HG03108 (cell line): ENCODE measurements at regions not wholly inside any gene's neighbourhood (a gene's known extent, or its start where the extent isn't known, plus 50 kb on each side); places are given as distances from the start of the nearest gene placed in this dataset.
A peak's percentile ranks its signal among the peaks of the same experiment; 100 is the strongest.

Experiments used
- ATAC-seq: cut with Tn5 transposase; IDR thresholded peaks from one replicate; pipeline ENCODE4 v1.9.1; 2021; ENCODE audit warnings: moderate library complexity; ENCODE audit not compliant: unreplicated experiment

DNA sequence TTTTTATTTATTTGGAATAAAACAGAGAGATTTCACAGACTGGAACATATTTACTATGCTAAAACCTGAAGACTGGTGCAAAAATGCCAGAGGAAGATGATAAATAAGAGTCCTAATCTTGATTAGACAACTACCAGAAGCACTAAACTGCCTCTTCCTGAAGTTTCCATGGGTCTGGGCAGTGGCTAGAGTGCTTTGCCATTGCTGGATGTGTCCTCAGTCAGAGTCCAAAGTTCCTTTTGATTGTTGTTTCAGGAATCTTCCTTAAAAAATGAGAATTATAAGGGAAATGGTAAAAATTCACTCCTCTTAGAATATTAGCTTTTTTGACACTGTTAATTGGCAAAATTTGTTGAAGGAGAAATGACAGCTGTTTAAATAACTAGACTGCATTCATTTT, 86.3 kb upstream of the AHR start:
- no peak for ATAC-seq

DNA sequence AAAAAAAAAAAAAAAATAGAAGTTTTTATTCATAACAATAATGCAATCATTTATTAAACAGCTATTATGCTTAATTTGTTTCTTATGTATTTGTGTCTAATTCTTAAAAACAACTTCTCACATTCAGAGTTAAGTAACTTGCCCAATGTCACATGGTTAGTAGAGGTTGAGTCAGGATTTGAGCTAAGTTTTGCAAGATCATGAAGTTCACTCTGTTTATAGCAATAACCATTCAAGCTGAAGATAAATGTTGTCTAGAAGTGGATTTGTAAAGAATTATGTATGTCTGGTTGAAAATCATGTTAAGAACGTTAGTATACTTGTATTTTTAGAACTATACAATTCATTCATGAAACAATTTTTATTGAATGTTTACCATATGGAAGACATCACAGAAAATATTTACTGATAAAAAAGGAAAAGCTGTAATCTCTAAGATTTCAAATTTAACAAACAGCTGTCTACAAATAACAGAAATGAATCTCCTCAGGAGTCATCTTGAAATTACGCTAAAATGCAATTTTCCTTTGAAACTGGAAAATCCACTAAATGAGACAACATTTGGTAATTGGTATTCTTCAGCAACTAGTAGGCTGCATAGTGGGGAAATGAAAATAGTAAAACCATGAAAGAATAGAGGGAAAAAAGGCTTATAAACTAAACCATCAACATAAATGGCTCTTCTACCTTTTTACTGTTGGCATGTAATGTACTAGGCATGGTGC, 70.5 kb upstream of the AHR start:
- no peak for ATAC-seq

DNA sequence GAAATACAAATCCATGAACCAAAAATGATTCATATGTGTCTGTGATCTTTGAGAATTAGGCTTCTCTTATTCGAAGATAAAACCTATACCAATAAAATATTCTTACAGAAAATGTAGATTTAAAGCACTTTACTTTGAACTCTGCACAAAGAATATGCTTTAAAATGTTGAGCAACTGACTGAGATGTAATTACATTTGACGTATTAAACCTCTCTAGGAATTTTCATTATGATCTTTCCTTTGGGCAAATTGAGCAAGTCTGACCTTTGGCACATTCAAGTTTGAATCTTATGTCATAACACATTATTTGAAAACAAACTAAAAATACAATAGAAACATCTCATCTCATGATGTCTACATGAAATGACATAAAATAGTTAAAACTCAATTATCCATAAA, 69.2 kb upstream of the AHR start:
- no peak for ATAC-seq

DNA sequence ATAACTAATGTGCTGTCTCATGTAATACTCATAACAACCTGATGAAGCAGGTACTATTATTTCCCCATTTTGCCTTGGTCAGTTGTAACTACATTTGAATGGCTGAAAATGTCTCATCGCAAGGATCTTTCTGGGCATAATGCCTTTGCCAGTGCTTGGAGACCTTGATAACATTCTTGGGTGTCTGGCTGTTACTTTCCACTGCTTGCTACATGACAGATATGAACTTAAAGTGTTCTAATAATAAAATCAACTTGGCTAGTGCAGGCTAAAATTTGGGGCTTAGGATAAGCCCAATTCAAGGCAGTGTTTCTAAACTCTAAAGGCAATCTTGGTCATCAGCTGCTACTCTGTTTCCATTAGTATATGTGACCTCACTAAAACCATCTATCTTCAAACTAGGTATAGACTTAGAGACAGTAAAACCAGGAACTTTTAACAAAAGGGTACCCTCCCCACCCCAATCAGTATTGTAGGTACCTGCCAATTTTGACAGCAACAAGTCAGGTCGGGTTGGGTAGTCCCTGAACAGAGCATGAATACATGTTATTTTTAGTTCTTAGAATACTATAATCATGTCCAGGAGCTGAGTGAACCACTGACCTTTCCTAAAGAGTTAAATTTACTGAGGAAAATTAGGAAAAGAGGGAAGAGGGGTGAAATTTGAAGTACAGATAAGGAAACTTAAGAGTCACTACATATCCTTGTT, 68.2 kb upstream of the AHR start:
- ATAC-seq = no peak

DNA sequence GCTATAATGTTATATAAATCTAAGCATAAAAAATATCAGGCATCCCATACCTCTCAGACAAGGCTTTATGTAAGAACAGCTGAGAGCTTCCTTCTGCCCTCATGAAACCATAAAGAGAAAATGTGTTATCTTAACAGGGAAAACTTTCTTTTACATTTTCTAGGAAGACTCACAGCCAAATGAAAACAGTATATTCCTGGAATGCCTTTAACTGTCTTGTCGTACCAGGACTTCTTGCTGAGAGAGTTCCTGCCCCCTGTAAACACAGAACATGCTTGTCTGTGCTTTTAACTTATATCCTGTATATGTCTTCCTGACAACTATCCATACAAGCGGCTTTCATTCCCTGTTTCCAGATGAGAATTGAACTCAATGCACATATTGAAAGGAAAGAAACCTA, 64.8 kb upstream of the AHR start:
- no peak for ATAC-seq

DNA sequence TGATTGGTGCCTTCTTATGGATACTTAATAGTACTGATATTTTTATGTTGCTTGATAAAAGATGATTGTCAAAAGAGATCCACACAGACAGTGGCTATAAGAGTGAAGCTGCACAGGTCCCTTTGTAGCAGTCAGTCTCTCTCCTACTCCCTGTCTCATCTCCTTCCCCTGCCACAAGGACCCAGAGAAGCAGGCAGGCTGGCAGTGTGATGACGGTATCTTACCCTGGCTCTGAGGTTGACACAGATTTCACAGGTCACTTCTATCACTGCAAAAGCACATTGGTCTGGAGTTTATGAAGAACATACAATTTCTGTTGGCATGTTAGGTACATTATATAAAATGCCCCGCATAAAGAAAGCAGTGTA, 64.4 kb upstream of the AHR start:
- ATAC-seq = peak; percentile 27

DNA sequence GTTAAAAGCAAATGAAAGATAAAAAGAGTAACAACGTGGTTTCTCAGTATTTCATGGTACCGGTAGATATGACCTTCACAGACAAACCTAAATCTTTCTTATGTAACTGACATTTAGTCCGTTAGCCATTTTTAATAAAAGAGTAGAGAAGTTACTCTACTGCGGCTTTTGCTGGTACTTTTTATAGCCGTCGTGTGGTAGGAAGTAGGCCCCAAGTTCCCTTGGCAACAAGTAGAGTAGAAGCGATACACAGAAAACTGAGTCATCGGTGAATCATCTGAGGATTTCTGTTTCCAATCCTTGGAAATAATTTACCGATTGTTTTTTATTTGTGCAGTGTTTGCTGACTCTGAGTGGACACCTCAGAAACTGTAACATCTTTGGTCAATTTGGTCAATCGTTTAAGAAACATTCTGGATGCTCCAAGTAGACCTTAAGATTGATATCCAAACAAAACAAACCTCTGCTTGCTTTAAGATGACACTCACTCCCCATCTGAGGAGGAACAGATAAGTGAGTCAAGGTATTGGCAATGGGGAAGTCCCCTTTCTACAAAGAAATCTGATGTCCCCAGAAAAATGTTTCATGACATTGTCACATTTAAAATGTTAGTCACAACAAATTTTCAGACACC, 63.9 kb upstream of the AHR start:
- ATAC-seq = peak; percentile 99

DNA sequence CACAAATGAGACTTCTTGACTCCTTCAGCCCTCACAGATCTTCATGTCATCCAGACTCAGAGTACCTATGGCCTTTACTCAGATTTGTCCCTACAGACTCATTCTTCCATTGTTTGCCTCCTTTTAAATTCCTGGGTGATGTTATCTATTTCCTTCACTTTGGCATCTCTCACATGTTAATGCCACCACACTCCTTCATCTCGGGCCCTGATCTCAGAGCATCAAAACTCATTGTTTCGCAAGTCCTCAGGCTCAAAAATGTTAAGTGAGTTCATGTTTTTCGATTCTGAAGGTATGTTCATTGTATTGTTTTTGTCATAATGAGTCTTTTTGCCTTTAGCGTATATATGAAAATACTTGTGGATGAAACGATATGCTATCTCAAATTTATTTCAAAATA, 62.3 kb upstream of the AHR start:
- ATAC-seq = no peak

DNA sequence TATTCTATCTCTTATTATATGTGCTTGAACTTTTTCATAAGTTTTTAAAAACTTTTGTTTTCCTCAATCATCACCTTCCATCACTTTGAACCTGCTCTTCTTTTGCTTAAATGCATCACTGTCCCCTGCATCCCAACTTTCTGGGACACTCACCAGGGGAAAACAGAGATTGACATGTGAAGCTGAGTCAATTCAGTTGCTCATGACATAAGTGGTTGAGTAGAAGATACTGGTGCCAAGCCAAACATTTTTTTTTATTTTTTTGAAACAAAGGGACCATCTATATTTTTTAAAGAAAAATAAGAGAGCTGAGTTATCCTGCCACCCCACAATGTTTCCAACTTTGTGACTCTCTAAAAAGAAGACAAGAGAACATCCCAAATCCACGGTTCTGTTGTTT, 61.8 kb upstream of the AHR start:
- no peak for ATAC-seq

DNA sequence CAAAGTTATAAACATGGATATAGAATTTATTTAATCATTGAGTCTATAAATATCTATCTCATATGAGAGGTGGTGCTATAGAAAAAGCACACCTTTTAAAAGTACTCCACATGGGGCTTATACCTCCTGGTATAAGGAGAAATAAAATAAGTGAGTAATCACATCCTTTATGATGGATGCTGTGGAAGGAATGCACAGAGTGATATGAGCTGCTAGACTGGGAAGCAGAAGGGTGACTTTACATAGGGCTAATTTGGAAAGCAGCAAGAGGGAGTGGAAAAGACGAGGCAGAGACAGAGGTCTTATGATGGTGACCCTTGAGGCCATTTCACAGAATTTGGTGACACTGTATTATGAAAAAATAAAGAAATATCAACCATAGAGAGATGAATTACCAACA, 59.4 kb upstream of the AHR start:
- ATAC-seq = no peak

DNA sequence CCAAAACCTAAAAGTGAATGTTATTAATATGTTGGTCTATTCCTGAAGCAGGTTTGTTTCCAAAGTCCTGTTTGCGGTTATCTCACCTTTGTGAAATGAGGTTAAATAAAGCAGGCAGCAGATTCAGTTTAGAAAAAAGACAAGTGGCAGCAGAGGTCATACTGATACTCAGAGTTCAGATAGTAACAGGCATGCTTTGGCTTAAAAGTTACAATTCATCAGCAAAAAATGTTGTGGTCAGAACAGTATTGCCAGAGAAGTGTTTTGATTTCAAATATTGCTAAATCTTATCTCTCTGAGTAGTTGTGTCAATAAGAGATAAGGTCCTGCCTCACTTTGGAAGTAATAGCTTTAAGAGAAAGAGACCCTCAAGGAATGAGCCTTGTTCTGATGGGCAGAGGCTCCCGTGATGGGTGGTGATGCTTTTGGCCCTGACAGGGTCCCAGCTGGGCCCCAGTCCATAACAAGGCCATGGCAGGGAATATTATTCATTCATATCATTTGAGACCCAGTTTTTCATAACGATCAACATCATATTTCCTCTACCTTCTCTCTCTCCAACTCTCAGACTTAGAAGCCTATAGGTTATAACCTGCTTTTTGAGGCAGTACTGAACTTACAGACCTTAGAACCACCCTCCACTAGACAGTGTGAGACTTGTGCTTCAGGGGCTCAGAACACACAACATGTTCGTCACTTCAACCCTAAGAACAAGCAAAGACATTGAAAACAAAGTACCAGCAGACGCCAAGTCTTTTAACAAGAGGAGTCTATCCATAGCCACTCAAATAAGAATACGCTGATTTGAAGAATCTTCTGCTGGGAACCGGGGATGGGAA, 58.5 kb upstream of the AHR start:
- no peak for ATAC-seq

DNA sequence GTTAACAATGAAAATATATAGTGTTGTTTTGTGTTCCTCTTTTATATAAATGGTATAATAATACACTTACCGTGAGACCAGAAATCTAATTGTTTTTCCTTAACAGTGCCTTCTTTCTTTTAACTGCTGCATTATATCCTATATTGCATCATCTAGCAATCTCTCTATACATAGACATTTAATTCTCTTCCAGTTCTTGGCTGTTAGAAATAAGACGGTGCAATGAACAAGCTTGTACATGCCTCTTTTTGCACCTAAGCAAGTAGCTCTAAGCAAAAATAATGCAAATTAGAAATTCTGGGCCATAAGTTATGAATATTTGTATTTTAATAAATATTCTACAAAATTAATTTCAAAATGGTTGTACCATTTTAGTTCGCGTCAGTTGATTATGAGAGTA, 55.9 kb upstream of the AHR start:
- no peak for ATAC-seq

DNA sequence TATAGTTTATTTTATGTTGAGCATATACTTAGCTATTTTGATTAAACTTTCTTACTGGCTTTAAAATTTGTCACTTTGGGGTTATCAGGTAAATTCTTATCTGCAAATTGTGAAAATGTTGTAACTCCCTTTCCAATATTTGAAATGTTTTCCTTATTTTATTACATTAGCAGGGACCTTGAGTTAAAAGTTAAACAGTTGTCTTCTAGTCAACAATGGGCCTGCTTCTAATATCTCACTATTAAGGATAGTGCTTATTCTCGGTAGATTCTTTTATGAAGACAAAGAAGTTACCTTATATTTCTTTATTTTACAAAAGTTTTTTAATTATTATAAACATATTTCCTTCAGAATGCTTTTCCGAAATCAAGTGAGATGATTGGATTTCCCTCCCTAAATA, 53.7 kb upstream of the AHR start:
- no peak for ATAC-seq

DNA sequence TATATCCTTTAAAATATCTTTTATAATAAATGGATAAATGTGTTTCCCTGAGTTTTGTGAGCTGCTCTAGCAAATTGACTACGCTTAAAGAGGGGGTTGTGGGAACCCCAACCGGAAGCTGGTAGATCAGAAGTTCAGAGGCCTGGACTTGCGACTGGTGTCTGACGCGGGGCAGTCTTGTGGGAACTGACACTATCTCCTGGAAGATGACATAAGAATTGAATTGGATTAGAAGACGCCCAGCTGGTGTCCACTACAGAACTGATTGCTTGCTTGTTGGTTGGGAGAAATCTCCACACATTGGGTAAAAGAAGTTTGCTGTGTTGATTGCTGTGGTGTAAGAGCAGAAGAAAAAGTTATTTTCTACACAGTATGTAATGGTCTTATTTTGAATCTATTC, 51.1 kb upstream of the AHR start:
- no peak for ATAC-seq

DNA sequence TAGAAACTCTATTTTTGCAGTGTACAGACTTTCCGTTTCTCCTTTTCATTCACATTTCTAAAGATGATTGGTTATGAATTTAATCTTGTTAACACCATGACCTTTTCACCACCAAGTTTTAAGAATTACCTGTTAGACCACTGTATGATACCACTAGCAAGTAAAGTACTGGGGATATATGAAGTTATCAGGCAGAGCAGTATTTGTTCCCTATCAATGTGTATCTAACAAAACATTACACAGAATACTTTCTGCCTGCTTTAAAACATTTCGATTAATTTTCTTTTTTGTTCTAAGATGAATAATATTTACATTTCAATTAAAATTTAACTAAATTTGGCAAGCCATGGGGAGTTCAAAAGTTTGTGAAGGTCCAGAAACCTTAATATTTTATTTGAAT, 49.9 kb upstream of the AHR start:
- no peak for ATAC-seq
